Ascending aorta (tissue), 2 donors: ENCODE measurements at regions not wholly inside any gene's neighbourhood (a gene's known extent, or its start where the extent isn't known, plus 50 kb on each side); places are given as distances from the start of the nearest gene placed in this dataset.

Experiments used
- DNase-seq, 2 donors: peaks; one replicate each; pipeline ENCODE4 v3.0.0-alpha.2; 2019; ENCODE audit warnings: low spot score in 2 of 2
- H3K27ac ChIP-seq, 2 donors: fragments of 200-600 bp; sonication (generic); one replicate each; pipeline ENCODE4 v1.5.1; 2016 to 2017; ENCODE audit warnings: mild to moderate bottlenecking in 1 of 2
- H3K27me3 ChIP-seq: fragments of 200-600 bp; sonication (generic); one replicate; pipeline ENCODE4 v1.5.1; 2017
- H3K36me3 ChIP-seq, 2 donors: fragments of 200-600 bp; sonication (generic); one replicate each; pipeline ENCODE4 v1.5.1; 2016
- H3K4me1 ChIP-seq, 2 donors: fragments of 200-600 bp; sonication (generic); one replicate each; pipeline ENCODE4 v1.5.1; 2016 to 2017; ENCODE audit warnings: mild to moderate bottlenecking in 1 of 2
- H3K4me3 ChIP-seq, 2 donors: fragments of 200-600 bp; sonication (generic); one replicate each; pipeline ENCODE4 v1.5.1; 2016 to 2017; ENCODE audit warnings: mild to moderate bottlenecking in 1 of 2
- H3K9me3 ChIP-seq, 2 donors: fragments of 200-600 bp; sonication (generic); one replicate each; pipeline ENCODE4 v1.5.1; 2016
- intact Hi-C: fragments of 100-400 bp; cut with DNase I; formaldehyde crosslinking; loops from one replicate; pipeline ENCODE4 v1.15.1; 2023
- TF ChIP-seq, protein P1 (sequence below), 3 experiments: fragments of 200-600 bp in 2 of 3; fragments of 450-650 bp in 1 of 3; sonication (generic) in 2 of 3; IDR thresholded peaks; one replicate each; pipeline ENCODE4 v1.5.1; 2016 to 2019; ENCODE audit warnings: antibody characterized with exemption in 3 of 3, mild to moderate bottlenecking in 1 of 3, moderate library complexity in 1 of 3

DNA sequence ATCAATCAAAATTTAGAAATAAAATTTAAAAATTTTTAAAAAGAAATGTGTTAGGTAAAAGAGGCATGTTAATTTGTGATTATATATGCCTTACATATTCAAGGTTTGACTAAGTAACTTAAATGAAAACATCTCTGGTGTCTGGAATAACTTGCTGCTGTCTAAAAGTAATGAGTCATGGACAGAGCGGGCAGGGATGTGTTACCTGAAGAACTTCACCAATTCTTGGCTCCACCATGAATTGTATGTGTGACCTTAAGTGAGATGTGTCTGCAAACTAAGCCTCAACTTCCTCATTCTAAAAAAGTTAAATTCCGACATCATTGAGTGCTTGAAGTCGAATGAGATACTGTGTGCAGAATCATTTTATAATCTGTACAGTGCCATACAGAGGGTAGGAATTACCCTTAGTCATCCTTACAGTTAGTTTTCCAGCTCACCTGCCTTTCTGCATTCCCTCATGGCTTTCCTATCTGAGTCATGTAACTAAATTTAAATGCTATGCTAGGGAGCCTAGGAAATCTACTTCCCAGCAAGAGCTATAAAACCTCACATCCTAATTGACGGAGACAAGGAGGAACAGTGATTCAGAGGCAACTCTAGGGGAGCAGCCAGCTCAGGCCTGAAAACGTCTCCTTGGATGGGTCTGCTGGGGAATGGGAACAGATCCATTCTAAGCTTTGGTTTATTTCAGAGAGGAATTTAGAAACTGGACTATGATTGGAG is 100.7 kb upstream of the TSPAN2 start:
- H3K27ac ChIP-seq = peak overlapping the region; percentile 89 to 95
- DNase-seq = peak in 1 of 2 donors; percentile 71
- no peaks in the 10 kb centered on the region for H3K36me3 ChIP-seq
- no peaks in the 10 kb centered on the region for H3K9me3 ChIP-seq
- intact Hi-C loops = loop anchor here (1.0 to 10.0 kb wide), 6 partner anchors 55 to 1187 kb away; no protein-coding TSS in a partner anchor
- peaks cover 15 to 34% of the 10 kb centered on the region in 2 donors for H3K4me1 ChIP-seq
- H3K27me3 ChIP-seq = no peaks in the 10 kb centered on the region
- H3K4me3 ChIP-seq = no peak overlapping the region
- TF ChIP-seq, protein P1, sequence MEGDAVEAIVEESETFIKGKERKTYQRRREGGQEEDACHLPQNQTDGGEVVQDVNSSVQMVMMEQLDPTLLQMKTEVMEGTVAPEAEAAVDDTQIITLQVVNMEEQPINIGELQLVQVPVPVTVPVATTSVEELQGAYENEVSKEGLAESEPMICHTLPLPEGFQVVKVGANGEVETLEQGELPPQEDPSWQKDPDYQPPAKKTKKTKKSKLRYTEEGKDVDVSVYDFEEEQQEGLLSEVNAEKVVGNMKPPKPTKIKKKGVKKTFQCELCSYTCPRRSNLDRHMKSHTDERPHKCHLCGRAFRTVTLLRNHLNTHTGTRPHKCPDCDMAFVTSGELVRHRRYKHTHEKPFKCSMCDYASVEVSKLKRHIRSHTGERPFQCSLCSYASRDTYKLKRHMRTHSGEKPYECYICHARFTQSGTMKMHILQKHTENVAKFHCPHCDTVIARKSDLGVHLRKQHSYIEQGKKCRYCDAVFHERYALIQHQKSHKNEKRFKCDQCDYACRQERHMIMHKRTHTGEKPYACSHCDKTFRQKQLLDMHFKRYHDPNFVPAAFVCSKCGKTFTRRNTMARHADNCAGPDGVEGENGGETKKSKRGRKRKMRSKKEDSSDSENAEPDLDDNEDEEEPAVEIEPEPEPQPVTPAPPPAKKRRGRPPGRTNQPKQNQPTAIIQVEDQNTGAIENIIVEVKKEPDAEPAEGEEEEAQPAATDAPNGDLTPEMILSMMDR (IDR thresholded peaks at IDR 0.05) = no peak

DNA sequence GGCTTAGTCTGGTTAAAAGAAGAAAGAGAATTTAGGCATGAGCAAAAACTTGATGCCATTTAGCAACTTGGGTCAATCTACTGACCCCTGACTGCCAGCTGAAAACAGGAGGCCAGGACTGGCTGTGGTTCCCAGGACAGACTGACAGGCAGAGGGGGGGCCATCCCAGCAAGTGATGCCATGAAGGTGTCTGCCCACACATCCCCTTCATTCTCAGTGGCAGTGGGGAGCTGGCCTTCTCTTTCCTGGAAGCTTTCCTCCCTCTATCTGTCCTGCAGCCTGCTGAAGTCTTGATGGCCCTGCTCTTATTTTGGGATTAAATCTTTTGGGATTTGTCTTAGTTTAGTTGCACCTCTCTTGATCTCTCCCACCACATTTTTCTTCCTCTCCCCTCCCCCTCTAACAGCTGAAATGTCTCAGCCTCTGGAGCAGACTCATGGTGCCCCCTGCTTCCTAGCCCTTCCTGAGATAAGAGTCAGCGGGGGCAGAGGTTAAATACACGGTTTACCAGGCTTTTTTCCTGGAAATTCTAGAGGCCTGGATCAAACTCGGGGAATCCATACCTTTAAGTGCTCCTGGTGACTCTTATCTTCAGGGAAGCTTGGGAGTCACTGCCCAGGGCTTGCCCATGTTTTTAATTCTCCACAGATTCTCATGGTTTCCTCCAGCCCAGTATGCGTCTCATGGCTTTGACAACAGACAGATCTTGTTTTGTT is 99.5 kb upstream of the TSPAN2 start:
- Histone ChIP-seq H3K4me1 (peaks cover 16 to 42% of the 10 kb centered on the region in 2 donors), H3K27ac (peak overlapping the region; percentile 89 to 95), H3K4me3 (no peak overlapping the region), H3K36me3 (no peaks in the 10 kb centered on the region), H3K27me3 (no peaks in the 10 kb centered on the region), H3K9me3 (no peaks in the 10 kb centered on the region)
- intact Hi-C loops = loop anchor here (10.0 kb wide), 1 partner anchor 124 kb away; no protein-coding TSS in a partner anchor
- no peak for DNase-seq
- TF ChIP-seq, protein P1 (IDR thresholded peaks at IDR 0.05) = no peak

DNA sequence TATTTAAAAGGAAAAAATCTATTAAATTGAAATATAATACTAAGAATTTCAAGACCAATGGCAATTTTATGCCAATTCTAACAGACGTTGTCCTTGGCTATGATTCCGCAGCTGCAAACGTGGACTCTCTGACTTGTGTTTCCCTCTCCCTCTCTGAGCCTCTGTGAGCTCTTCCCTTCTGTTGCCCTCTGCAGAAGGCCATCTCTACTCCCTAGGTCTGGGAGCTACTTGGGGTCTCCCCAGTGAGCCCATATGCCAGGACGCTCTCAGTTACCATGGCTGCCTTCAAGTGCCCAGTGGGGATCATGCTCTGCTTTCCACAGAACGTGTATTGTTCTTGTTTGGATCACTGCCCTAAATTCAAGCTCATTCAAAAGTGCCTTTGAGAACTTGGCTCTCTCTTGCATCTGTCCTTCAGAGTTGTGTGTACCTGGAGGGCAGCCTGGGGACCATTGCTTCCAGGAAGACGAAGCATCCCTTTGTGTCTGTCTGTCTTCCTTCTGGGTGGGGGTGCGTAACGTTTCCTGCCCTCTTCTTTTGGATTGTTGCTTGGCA is 97.5 kb upstream of the TSPAN2 start:
- no peak for DNase-seq
- no peaks in the 10 kb centered on the region for H3K27me3 ChIP-seq
- intact Hi-C loops = loop anchor here (10.0 kb wide), 1 partner anchor 122 kb away; no protein-coding TSS in a partner anchor
- H3K36me3 ChIP-seq = no peaks in the 10 kb centered on the region
- H3K4me1 ChIP-seq = peaks cover 22 to 46% of the 10 kb centered on the region in 2 donors
- no peak overlapping the region for H3K4me3 ChIP-seq
- TF ChIP-seq, protein P1 (IDR thresholded peaks at IDR 0.05) = no peak
- H3K9me3 ChIP-seq = no peaks in the 10 kb centered on the region
- peak overlapping the region; percentile 89 to 95 for H3K27ac ChIP-seq

DNA sequence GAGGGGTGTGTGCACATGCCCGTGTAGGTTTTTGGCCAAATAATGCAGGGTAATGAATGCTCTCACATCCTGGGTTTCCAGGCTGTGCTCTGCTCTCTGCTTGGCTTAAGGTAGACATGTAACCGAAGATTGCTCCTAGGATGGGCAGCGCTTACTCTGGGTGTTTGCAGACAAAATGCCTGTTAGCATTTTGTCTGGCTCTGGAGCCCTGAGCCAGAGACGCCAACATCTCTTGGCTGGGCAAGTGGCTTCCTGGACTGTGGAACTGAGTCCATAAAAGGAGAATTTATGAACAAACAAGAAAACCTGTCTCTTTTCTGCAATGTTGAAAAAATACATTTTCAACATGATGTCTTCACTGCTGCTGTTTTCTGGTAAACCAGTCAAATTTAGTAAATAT is 96.0 kb upstream of the TSPAN2 start:
- intact Hi-C loops = loop anchor here (1.0 to 10.0 kb wide), 3 partner anchors 50 to 147 kb away; no protein-coding TSS in a partner anchor

DNA sequence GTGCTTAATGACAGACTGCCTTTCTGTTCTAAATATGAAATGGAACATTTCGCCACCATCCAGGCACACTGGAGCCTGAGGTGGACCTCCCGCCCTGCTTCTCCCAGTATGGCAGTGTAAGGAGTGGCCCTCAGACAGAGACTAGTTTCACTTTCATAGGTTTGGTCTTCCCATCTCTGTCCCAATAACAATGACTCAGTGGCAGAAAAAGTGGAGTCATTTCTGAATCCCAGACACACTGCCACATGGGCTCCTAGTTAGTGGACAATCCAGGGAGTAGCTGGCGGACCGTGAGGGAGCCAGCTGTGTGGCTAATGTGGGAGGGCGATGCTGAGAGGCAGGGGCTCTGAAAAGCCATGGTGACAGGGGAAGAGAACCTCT is 95.6 kb upstream of the TSPAN2 start:
- intact Hi-C loops = loop anchor here (1.0 to 10.0 kb wide), 6 partner anchors 21 to 242 kb away; no protein-coding TSS in a partner anchor
- H3K27me3 ChIP-seq = no peaks in the 10 kb centered on the region
- H3K36me3 ChIP-seq = no peaks in the 10 kb centered on the region
- H3K9me3 ChIP-seq = no peaks in the 10 kb centered on the region
- TF ChIP-seq, protein P1 (IDR thresholded peaks at IDR 0.05) = no peak
- peak overlapping the region; percentile 12 to 50 for H3K4me3 ChIP-seq
- H3K27ac ChIP-seq = peak overlapping the region; percentile 89 to 95
- H3K4me1 ChIP-seq = peaks cover 16 to 39% of the 10 kb centered on the region in 2 donors
- DNase-seq = peak; percentile 58 to 89

More for the DNA sequence above, 96.0 kb upstream of the TSPAN2 start:
- DNase-seq = no peak
- no peaks in the 10 kb centered on the region for H3K27me3 ChIP-seq
- no peaks in the 10 kb centered on the region for H3K36me3 ChIP-seq
- TF ChIP-seq, protein P1 (IDR thresholded peaks at IDR 0.05) = no peak
- H3K4me1 ChIP-seq = peaks cover 16 to 42% of the 10 kb centered on the region in 2 donors
- peak overlapping the region in 1 of 2 donors; percentile 50 for H3K4me3 ChIP-seq
- peak overlapping the region; percentile 89 to 95 for H3K27ac ChIP-seq
- H3K9me3 ChIP-seq = no peaks in the 10 kb centered on the region
